ENCODE measurements at regions not wholly inside any gene's neighbourhood (a gene's known extent, or its start where the extent isn't known, plus 50 kb on each side); places are given as distances from the start of the nearest gene placed in this dataset.
A peak's percentile ranks its signal among the peaks of the same experiment; 100 is the strongest.

- H3K4me3 ChIP-seq (replicated peaks; ENCODE audit: low read depth, low read length) = no peak overlapping the region
- no peak for DNase-seq (ENCODE audit: extremely low read depth, low read depth)
- no peak for TF ChIP-seq CTCF (IDR thresholded peaks at IDR 0.05; ENCODE audit: low read depth, low read length, missing control alignments)
Measured at GRCh38 chr1:99476058-99476457, 169.9 kb upstream of the PALMD start.

- no peak overlapping the region for H3K4me3 ChIP-seq (replicated peaks; ENCODE audit: low read depth, low read length)
- peak; percentile 58 for DNase-seq (ENCODE audit: extremely low read depth, low read depth)
- peak; percentile 53 for TF ChIP-seq CTCF (IDR thresholded peaks at IDR 0.05; ENCODE audit: low read depth, low read length, missing control alignments)
Measured at GRCh38 chr1:99481391-99481996, 164.4 kb upstream of the PALMD start.

- TF ChIP-seq CTCF (IDR thresholded peaks at IDR 0.05; ENCODE audit: low read depth, low read length, missing control alignments) = no peak
- H3K4me3 ChIP-seq (replicated peaks; ENCODE audit: low read depth, low read length) = no peak overlapping the region
- DNase-seq (ENCODE audit: extremely low read depth, low read depth) = no peak
Measured at GRCh38 chr1:99482286-99482685, 163.6 kb upstream of the PALMD start.

- H3K4me3 ChIP-seq (replicated peaks; ENCODE audit: low read depth, low read length) = no peak overlapping the region
- DNase-seq (ENCODE audit: extremely low read depth, low read depth) = no peak
- no peak for TF ChIP-seq CTCF (IDR thresholded peaks at IDR 0.05; ENCODE audit: low read depth, low read length, missing control alignments)
Measured at GRCh38 chr1:99482750-99483149, 163.2 kb upstream of the PALMD start.

GRCh38 chr1:99490031-99490430 lies 155.9 kb upstream of the PALMD start:
- no peak overlapping the region for H3K4me3 ChIP-seq (replicated peaks; ENCODE audit: low read depth, low read length)
- no peak for DNase-seq (ENCODE audit: extremely low read depth, low read depth)
- no peak for TF ChIP-seq CTCF (IDR thresholded peaks at IDR 0.05; ENCODE audit: low read depth, low read length, missing control alignments)

- DNase-seq (ENCODE audit: extremely low read depth, low read depth) = no peak
- H3K4me3 ChIP-seq (replicated peaks; ENCODE audit: low read depth, low read length) = no peak overlapping the region
- no peak for TF ChIP-seq CTCF (IDR thresholded peaks at IDR 0.05; ENCODE audit: low read depth, low read length, missing control alignments)
Measured at GRCh38 chr1:99496067-99496466, 149.8 kb upstream of the PALMD start.

GRCh38 chr1:99497690-99498089 lies 148.2 kb upstream of the PALMD start:
- TF ChIP-seq CTCF (IDR thresholded peaks at IDR 0.05; ENCODE audit: low read depth, low read length, missing control alignments) = no peak
- no peak for DNase-seq (ENCODE audit: extremely low read depth, low read depth)
- H3K4me3 ChIP-seq (replicated peaks; ENCODE audit: low read depth, low read length) = no peak overlapping the region
